Astrocyte (in vitro differentiated cells and primary cell): ENCODE measurements at regions not wholly inside any gene's neighbourhood (a gene's known extent, or its start where the extent isn't known, plus 50 kb on each side); places are given as distances from the start of the nearest gene placed in this dataset.
A peak's percentile ranks its signal among the peaks of the same experiment; 100 is the strongest.

Source experiments
- DNase-seq: peaks from one replicate; pipeline ENCODE4 v3.0.0-alpha.2; 2010; ENCODE audit warnings: low read depth
- FAIRE-seq: peaks from 2 replicates; lab custom pipeline; 2011; peaks lifted over from hg19 to GRCh38; lab: Jason Lieb, UNC
- H2AFZ ChIP-seq: 2 replicates; pipeline ENCODE4 v1.6.0; 2012; ENCODE audit warnings: low read depth, low read length, inconsistent platforms
- H3K27ac ChIP-seq: 2 replicates; pipeline ENCODE4 v1.5.1; 2011; ENCODE audit warnings: low read depth, low read length, inconsistent platforms
- H3K27me3 ChIP-seq: 2 replicates; pipeline ENCODE4 v1.6.0; 2011; ENCODE audit warnings: low read length, inconsistent platforms; ENCODE audit not compliant: insufficient read depth
- H3K36me3 ChIP-seq: 2 replicates; pipeline ENCODE4 v1.5.1; 2011; ENCODE audit warnings: low read length, inconsistent platforms; ENCODE audit not compliant: insufficient read depth
- H3K4me1 ChIP-seq: 2 replicates; pipeline ENCODE4 v1.5.1; 2011; ENCODE audit warnings: low read length, inconsistent platforms; ENCODE audit not compliant: insufficient read depth
- H3K4me2 ChIP-seq: 2 replicates; pipeline ENCODE4 v1.6.0; 2012; ENCODE audit warnings: low read length, inconsistent platforms
- H3K4me3 ChIP-seq: 2 replicates; pipeline ENCODE4 v1.5.1; 2011; ENCODE audit warnings: low read depth, mild to moderate bottlenecking, low read length, inconsistent platforms; ENCODE audit not compliant: insufficient read depth
- H3K79me2 ChIP-seq: 2 replicates; pipeline ENCODE4 v1.6.0; 2012; ENCODE audit warnings: mild to moderate bottlenecking, low read length, inconsistent platforms; ENCODE audit not compliant: insufficient read depth
- H3K9ac ChIP-seq: 2 replicates; pipeline ENCODE4 v1.6.0; 2012; ENCODE audit warnings: mild to moderate bottlenecking, low read length, inconsistent platforms
- H3K9me3 ChIP-seq: 2 replicates; pipeline ENCODE4 v1.5.1; 2012; ENCODE audit warnings: low read depth, mild to moderate bottlenecking, low read length, inconsistent platforms; ENCODE audit not compliant: insufficient read depth
- H4K20me1 ChIP-seq: 2 replicates; pipeline ENCODE4 v1.6.0; 2012; ENCODE audit warnings: low read length, inconsistent platforms; ENCODE audit not compliant: insufficient read depth
- H3K27ac Mint-ChIP-seq: one replicate; pipeline ENCODE4 v1.8.0; 2021; ENCODE audit warnings: mild to moderate bottlenecking, mixed read lengths; ENCODE audit not compliant: unreplicated experiment
- H3K27me3 Mint-ChIP-seq: one replicate; pipeline ENCODE4 v1.8.0; 2021; ENCODE audit warnings: low read depth, mixed read lengths; ENCODE audit not compliant: unreplicated experiment
- H3K36me3 Mint-ChIP-seq: one replicate; pipeline ENCODE4 v1.8.0; 2021; ENCODE audit warnings: low read depth, mixed read lengths; ENCODE audit not compliant: unreplicated experiment
- H3K4me1 Mint-ChIP-seq: one replicate; pipeline ENCODE4 v1.8.0; 2021; ENCODE audit warnings: low read depth, mixed read lengths; ENCODE audit not compliant: unreplicated experiment
- H3K4me3 Mint-ChIP-seq: one replicate; pipeline ENCODE4 v1.8.0; 2021; ENCODE audit warnings: mild to moderate bottlenecking, moderate library complexity, mixed read lengths; ENCODE audit not compliant: unreplicated experiment
- H3K9me3 Mint-ChIP-seq: one replicate; pipeline ENCODE4 v1.8.0; 2021; ENCODE audit warnings: mild to moderate bottlenecking, mixed read lengths; ENCODE audit not compliant: unreplicated experiment
- EZH2 ChIP-seq: IDR thresholded peaks from 2 replicates; pipeline ENCODE4 v1.6.1; 2012; ENCODE audit warnings: mild to moderate bottlenecking, low read length, inconsistent platforms; ENCODE audit not compliant: insufficient read depth
- TF ChIP-seq, protein P1 (sequence below): IDR thresholded peaks from 2 replicates; pipeline ENCODE4 v1.5.1; 2011; ENCODE audit warnings: low read depth, mild to moderate bottlenecking, inconsistent platforms, low read length, moderate library complexity; ENCODE audit not compliant: insufficient read depth

DNA sequence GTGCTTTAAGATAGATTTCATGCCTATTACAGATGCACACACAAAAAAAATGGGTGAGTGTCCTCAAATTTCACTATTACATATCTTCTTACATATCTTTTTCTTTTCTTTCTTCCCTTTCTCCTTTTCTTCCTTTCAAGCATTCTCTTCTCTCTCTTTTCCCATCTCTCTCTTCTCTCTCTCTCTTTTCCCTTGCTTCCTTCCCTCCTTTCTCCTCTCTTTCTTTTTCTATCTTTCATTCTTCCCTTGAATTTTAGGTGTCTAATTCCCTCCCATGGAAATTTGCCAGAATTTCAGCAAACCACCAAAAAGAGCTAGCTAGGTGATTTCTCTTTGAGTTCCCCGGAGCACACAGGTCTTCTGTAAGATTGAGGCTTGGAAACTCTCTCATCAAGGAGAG, 395.3 kb upstream of the RUNX1 start:
- no peaks in the 10 kb centered on the region for H3K4me1 Mint-ChIP-seq
- Histone ChIP-seq H3K36me3 (no peaks in the 10 kb centered on the region), H4K20me1 (no peaks in the 10 kb centered on the region), H3K4me2 (no peak overlapping the region), H3K27me3 (no peaks in the 10 kb centered on the region), H3K27ac (no peak overlapping the region), H3K9ac (no peak overlapping the region), H3K9me3 (no peaks in the 10 kb centered on the region), H3K4me3 (no peak overlapping the region), H2AFZ (no peak overlapping the region), H3K4me1 (no peaks in the 10 kb centered on the region), H3K79me2 (no peaks in the 10 kb centered on the region)
- no peak overlapping the region for H3K27ac Mint-ChIP-seq
- no peak for FAIRE-seq
- H3K9me3 Mint-ChIP-seq = peaks cover 3% of the 10 kb centered on the region
- DNase-seq = no peak
- no peak overlapping the region for H3K4me3 Mint-ChIP-seq
- no peak for TF ChIP-seq EZH2
- TF ChIP-seq, protein P1, sequence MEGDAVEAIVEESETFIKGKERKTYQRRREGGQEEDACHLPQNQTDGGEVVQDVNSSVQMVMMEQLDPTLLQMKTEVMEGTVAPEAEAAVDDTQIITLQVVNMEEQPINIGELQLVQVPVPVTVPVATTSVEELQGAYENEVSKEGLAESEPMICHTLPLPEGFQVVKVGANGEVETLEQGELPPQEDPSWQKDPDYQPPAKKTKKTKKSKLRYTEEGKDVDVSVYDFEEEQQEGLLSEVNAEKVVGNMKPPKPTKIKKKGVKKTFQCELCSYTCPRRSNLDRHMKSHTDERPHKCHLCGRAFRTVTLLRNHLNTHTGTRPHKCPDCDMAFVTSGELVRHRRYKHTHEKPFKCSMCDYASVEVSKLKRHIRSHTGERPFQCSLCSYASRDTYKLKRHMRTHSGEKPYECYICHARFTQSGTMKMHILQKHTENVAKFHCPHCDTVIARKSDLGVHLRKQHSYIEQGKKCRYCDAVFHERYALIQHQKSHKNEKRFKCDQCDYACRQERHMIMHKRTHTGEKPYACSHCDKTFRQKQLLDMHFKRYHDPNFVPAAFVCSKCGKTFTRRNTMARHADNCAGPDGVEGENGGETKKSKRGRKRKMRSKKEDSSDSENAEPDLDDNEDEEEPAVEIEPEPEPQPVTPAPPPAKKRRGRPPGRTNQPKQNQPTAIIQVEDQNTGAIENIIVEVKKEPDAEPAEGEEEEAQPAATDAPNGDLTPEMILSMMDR = no peak
- no peaks in the 10 kb centered on the region for H3K36me3 Mint-ChIP-seq
- peaks cover 6% of the 10 kb centered on the region for H3K27me3 Mint-ChIP-seq

DNA sequence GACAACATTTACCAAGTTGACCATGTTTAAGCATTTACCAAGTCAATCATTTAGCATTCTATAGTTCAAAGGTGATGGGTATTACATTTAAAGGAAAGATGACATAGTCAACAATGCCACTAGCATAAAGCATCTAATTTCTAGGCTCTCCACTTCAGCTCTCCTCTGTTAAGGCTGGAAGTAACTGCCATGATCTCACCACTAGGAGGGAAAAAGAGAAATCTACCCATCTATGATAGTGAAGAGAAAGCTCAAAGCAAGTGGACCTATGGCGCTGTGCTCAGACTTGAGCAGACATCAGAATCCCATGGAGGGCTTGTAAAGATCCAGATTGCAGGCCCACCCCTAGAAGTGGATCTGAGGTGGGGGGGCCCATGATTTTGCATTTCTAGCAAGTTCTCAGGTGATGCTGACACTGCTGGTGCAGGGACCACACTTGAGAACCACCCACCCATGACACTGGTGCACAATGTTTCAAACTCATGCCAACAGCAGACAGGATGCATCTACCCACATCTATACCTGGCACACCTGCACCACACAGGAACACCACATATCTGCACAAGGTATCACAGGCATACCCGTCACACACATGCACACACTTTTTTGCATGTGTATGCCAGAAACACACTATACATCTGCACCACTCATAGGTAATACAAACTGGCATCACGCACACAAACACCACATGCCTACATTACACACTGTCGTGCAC, 392.9 kb upstream of the RUNX1 start:
- no peak for TF ChIP-seq EZH2
- TF ChIP-seq, protein P1 = no peak
- Histone ChIP-seq H3K9ac (no peak overlapping the region), H3K36me3 (no peaks in the 10 kb centered on the region), H3K27me3 (no peaks in the 10 kb centered on the region), H3K4me1 (no peaks in the 10 kb centered on the region), H3K4me3 (no peak overlapping the region), H3K4me2 (no peak overlapping the region), H4K20me1 (no peaks in the 10 kb centered on the region), H3K79me2 (no peaks in the 10 kb centered on the region), H2AFZ (no peak overlapping the region), H3K27ac (no peak overlapping the region), H3K9me3 (no peaks in the 10 kb centered on the region)
- Mint-ChIP-seq H3K4me1 (peaks cover 14% of the 10 kb centered on the region), H3K27ac (no peak overlapping the region), H3K36me3 (no peaks in the 10 kb centered on the region), H3K27me3 (peaks cover 6% of the 10 kb centered on the region), H3K9me3 (peaks cover 3% of the 10 kb centered on the region), H3K4me3 (no peak overlapping the region)
- no peak for DNase-seq
- no peak for FAIRE-seq

DNA sequence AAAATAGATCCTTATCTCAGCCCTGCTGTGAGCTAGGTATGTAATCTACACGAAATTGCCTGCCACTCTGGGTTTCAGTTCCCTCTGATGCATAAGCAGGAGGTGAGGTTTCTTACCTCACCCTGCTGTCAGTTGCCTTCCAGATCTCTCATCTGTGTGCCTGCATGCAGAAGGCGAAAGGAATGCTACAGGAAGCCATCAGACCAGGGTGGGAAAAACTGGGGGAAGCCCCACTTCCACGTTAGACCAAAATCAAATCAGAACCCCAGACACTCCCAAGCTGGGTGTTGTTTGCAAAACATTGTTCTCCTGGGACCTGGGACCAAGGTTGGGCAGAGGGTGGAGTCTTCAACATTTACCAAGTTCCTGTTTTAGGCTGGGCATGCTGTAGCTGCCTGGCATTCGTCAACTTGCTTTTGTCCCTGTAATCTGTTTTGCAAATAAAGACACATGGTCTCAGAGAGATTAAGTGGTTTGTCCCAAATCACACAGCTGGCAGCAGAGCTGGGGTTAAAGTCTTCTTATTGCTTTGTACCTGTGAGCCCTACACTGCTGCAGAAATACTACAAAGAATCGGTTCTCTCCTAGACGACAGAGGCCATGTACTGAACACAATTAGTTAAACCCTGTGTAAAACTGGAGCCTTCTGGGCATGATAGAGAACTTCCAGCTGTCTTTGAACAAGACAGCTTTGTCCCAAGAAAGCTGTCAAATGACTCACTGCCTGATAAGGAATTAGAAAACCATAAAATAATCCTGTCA, 389.7 kb upstream of the RUNX1 start:
- H3K27ac Mint-ChIP-seq = peak overlapping the region; percentile 35
- no peaks in the 10 kb centered on the region for H3K4me1 ChIP-seq
- H3K27me3 ChIP-seq = no peaks in the 10 kb centered on the region
- FAIRE-seq (no peak), DNase-seq (peak; percentile 16)
- H3K36me3 ChIP-seq = no peaks in the 10 kb centered on the region
- H3K36me3 Mint-ChIP-seq = no peaks in the 10 kb centered on the region
- H3K9ac ChIP-seq = no peak overlapping the region
- no peak overlapping the region for H3K27ac ChIP-seq
- H3K27me3 Mint-ChIP-seq = no peaks in the 10 kb centered on the region
- no peak overlapping the region for H3K4me3 Mint-ChIP-seq
- no peaks in the 10 kb centered on the region for H3K79me2 ChIP-seq
- TF ChIP-seq, protein P1 = no peak
- TF ChIP-seq EZH2 = no peak
- no peak overlapping the region for H3K4me2 ChIP-seq
- no peak overlapping the region for H2AFZ ChIP-seq
- no peaks in the 10 kb centered on the region for H4K20me1 ChIP-seq
- H3K9me3 ChIP-seq = no peaks in the 10 kb centered on the region
- peaks cover 14% of the 10 kb centered on the region for H3K4me1 Mint-ChIP-seq
- H3K4me3 ChIP-seq = no peak overlapping the region
- H3K9me3 Mint-ChIP-seq = peaks cover 3% of the 10 kb centered on the region
